Cardiac fibroblast (primary cell): ENCODE measurements at regions not wholly inside any gene's neighbourhood (a gene's known extent, or its start where the extent isn't known, plus 50 kb on each side); places are given as distances from the start of the nearest gene placed in this dataset.

Source experiments
- DNase-seq, 2 donors: peaks; one replicate each; pipeline versions ENCODE4 v3.0.0 to v3.0.0-alpha.2; 2010; ENCODE audit warnings: low read depth in 2 of 2
- H3K4me3 ChIP-seq, 2 donors: replicated peaks in 1 of 2; 1 replicate in 1 of 2; 2 replicates in 1 of 2; pipeline ENCODE4 v1.5.1; 2011; ENCODE audit warnings: low read depth in 2 of 2, low read length in 2 of 2, mild to moderate bottlenecking in 2 of 2, moderate library complexity in 1 of 2
- TF ChIP-seq, protein P1 (sequence below): IDR thresholded peaks from one replicate; pipeline ENCODE4 v1.5.1; 2011; ENCODE audit warnings: low read depth, mild to moderate bottlenecking, low read length, inconsistent platforms

- DNase-seq: peak in 1 of 2 donors; percentile 3
These were observed 55.6 kb upstream of the MYBPC1 start for GRCh38 chr12:101539148-101539547.

More at GRCh38 chr12:101539148-101539547, 55.6 kb upstream of the MYBPC1 start:
- H3K4me3 ChIP-seq: no peak overlapping the region
- TF ChIP-seq, protein P1, sequence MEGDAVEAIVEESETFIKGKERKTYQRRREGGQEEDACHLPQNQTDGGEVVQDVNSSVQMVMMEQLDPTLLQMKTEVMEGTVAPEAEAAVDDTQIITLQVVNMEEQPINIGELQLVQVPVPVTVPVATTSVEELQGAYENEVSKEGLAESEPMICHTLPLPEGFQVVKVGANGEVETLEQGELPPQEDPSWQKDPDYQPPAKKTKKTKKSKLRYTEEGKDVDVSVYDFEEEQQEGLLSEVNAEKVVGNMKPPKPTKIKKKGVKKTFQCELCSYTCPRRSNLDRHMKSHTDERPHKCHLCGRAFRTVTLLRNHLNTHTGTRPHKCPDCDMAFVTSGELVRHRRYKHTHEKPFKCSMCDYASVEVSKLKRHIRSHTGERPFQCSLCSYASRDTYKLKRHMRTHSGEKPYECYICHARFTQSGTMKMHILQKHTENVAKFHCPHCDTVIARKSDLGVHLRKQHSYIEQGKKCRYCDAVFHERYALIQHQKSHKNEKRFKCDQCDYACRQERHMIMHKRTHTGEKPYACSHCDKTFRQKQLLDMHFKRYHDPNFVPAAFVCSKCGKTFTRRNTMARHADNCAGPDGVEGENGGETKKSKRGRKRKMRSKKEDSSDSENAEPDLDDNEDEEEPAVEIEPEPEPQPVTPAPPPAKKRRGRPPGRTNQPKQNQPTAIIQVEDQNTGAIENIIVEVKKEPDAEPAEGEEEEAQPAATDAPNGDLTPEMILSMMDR: no peak
